HG02938 (cell line): ENCODE measurements at regions not wholly inside any gene's neighbourhood (a gene's known extent, or its start where the extent isn't known, plus 50 kb on each side); places are given as distances from the start of the nearest gene placed in this dataset.
"Not testable (repeated sequence)": the region's sequence is repeated elsewhere in the genome, so short reads cannot be mapped to it uniquely, and the experiment has no call there.

Source experiments
- ATAC-seq: cut with Tn5 transposase; IDR thresholded peaks from one replicate; pipeline ENCODE4 v1.9.1; 2021; ENCODE audit warnings: mild to moderate bottlenecking, moderate library complexity; ENCODE audit not compliant: unreplicated experiment

DNA sequence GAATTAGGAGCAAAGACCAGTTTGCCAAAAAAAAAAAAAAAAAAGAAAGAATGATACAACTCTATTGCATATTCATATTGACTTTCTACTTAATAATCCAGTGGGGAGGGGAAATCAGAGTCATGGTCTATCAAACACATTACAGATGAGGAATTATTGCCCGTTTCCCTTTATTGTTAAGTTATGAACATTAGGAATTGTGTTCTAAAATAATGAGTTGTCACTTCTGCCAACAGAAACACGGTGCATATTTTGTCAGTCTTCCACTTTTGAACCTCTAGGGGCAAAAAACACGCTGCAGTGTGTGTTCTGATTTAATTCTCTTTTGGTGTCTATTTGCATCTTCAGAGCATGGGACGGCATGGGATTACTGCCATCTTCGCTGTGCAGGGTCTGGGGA lies 115.7 kb upstream of the RHOBTB1 start:
- no peak for ATAC-seq

DNA sequence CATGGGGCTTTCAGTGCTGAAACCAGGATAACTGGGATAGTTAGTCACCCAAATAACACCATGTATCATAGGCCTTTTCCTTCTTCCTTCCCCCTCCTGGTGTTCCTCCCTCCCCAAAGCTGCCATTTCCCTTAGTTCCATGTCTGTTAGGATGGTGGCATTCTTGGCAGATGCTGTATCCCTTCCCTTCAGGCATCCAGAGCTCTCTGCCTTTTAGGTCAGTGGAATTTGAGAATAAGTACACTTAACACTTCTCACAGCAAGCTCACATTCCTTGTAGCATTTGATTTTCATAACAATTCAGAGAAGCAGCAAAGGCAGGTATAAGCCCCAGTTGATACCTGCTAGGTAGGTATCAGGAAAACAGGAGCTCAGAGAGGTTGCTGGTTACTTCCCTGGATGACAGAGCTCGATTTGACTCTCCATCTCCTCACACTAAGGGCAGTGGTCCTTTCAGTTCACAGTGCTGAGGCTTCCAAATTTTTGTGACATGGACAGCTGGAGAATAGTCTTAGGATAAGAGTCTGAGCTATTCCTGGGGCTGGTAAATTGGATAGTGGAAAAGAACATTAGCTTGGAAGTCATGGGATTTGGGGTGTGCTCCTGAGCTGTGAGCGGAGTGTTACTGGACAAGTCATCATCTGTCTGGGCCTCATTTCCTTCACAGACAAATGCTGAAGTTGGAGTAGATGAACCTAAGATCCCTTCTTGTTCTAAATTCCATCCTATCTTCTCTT lies 108.7 kb upstream of the RHOBTB1 start:
- ATAC-seq = no peak

DNA sequence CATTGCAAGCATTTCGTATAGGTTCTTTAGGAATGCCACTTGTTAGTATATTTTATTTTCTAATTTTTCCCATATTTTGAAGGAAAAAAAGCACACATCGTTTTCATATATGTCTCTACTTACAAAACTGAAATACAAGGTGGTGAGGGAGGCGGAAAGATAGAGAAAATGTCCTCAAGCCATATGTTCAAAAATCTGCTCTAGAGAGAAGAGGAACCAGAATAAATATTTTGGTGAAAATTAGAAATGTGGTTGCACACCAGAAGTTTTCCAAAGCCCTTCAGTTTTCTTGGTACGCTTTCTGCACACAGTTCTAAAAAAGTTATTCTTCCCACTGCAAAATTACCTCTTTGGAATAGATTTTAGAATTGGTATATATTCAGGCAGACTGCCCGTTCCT lies 107.4 kb upstream of the RHOBTB1 start:
- no peak for ATAC-seq

DNA sequence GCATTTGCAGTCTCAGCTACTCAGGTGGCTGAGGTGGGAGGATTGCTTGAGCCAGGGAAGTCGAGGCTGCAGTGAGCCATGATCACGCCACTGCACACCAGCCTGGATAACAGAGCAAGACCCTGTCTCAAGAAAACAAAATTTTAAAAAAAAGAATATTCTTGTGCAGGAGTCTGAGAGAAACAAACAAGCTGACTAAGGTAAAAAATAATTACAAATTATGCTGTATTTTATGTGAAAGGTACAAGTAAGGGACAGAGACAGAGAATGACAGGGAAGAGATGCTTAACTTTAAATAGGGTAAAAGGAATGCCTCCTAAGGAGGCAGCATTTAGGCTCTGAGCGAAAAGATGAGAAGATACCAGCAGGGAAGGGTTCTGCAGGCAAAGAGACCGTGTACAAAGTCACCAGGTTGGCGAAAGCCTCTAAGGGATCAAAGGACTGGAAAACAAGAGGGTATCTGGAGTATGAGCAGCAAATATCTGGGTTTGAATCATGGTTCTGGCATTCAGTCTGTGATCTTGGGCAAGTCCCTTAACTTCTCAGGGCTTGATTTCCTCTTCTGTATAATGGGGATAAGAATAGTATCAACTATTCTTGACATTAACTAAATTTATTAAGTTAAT lies 106.2 kb upstream of the RHOBTB1 start:
- no peak for ATAC-seq

DNA sequence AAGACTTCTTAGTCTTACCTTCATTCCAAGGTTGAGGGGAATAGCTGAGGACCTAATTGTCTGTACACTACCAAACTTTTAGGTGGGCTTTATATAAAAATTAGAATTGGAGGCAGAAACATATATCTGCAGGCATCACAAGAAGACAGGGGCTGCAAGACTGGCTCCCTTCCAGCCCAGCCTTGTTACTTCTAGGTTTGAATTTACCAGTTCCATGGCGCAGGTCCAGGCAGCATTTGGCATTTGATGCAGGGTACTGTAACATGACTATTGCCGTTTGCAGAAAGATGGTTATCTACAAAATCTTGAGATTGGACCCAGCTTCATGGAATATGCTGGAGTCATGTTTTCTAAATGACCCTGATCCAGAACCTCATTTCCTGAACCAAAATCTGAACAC lies 105.4 kb upstream of the RHOBTB1 start:
- ATAC-seq = no peak

DNA sequence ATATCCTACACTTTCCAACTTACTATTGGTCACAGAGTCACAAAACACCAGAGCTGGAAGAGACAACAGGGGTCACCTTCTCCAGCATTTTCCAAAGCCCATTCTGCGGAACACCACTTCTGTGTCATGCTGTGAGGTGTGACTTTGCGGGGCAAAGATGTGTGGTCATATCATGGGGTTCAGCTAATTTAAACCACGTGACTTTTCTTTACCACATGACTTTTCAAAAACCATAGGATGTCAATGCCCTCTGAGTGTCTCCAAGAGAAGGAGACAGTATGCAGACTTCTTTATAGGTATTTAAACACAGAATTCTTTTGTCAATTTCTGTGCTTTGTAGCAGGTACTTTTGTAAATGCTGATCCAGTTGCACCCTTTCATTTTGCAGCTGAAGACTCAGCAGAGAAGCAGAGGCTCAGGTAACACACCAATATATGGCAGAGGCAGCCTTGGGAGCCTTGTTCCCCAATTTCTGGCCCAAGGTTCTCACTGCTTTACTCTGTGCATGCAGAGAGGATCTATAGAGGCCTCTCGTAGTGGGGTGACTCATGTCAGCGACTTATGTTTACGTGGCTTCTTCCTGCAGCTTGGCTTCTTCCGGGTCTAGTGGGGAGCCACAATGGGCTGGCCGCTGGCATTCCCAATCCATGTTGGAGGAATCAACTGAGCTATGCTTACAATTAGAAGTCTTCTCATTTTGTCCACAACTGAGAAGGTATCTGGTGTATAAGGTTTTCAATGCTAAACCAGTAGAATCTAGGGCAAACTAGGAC lies 104.0 kb upstream of the RHOBTB1 start:
- ATAC-seq = no peak

DNA sequence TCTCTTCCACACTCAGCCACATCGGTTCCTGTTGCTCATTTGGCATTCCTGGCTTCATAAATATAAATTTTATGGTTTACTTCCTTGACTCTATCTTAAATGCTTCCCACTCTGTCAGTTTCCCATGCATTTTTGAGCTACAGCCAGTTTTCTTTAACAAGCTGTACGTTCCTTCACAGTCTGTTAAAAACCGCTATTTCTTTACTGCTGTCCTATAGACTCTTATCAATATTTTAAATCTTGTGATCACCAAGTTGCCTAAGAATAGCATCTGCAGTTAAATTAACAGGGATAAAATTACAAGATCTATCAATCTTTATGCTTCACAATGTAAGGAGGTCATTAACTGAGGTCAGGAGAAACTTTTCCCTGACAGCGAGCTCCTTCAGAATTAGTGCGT lies 103.1 kb upstream of the RHOBTB1 start:
- no peak for ATAC-seq

DNA sequence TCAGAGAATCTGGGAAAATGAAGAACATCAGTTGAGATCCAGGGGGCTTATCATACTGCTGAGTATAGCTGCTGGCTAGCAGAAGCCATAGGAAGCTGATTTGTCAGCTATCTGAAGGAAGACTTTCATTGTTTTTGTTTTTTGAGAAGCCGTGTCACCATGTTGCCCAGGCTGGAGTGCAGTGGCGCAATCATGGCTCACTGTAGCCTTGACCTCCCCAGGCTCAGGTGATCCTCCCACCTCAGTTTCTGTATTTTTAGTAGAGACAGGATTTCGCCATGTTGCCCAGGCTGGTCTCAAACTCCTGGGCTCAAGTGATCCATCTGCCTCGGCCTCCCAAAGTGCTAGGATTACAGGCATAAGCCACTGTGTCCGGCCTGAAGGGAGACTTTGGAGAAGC lies 101.5 kb upstream of the RHOBTB1 start:
- not testable (repeated sequence) for ATAC-seq

DNA sequence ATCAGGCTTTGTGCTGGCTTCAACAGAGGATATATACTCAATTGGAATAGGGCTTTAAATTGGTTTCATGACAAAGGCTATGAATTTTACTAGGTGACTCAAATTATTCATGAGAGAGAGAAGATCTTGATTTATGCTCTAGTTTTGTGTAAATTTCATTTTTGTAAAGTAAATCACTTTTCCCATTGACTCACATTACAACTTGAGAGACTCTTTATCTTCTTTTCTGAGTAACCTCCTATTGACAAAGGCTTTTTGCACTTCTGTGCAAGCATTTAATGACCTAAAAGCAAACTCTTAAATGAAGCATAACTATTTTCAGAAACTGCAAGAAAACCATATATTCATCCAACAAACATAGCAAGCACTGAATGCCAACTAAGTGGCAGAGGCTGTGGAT lies 98.5 kb upstream of the RHOBTB1 start:
- ATAC-seq = no peak

DNA sequence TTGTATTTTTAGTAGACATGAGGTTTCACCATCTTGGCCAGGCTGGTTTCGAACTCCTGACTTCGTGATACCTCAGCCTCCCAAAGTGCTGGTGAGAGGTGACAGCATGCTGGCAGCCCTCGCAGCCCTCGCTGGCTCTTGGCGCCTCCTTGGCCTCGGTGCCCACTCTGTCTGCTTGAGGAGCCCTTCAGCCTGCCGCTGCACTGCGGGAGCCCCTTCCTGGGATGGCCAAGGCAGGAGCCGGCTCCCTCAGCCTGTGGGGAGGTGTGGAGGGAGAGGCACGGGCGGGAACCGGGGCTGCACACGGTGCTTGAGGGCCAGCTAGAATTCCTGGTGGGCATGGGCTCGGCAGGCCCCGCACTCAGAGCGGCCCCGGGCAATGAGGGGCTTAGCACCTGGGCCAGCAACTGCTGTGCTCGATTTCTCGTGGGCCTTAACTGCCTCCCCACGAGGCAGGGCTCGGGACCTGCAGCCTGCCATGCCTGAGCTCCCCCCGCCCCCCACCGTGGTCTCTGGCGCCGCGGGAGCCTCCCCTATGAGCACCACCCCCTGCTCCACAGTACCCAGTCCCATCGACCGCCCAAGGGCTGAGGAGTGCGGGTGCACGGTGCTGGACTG lies 96.5 kb upstream of the RHOBTB1 start:
- no peak for ATAC-seq

DNA sequence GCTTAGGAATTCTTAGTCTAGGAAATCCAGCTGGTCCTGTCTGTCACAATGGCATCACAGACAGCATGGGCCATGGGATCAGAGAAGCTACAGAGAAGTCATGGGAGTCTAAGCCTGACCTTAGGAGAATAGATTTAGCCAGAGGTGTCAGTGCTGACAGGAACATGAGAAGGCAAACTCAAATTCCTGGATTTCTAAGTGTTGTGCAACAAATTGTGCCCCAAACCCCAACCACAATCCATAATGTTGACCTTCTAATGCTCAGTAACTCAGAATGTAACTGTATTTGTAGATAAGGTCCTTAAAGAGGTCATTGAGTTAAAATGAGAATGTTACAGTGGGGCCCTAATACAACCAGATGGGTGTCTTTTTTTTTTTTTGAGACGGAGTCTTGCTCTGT lies 95.9 kb upstream of the RHOBTB1 start:
- no peak for ATAC-seq

DNA sequence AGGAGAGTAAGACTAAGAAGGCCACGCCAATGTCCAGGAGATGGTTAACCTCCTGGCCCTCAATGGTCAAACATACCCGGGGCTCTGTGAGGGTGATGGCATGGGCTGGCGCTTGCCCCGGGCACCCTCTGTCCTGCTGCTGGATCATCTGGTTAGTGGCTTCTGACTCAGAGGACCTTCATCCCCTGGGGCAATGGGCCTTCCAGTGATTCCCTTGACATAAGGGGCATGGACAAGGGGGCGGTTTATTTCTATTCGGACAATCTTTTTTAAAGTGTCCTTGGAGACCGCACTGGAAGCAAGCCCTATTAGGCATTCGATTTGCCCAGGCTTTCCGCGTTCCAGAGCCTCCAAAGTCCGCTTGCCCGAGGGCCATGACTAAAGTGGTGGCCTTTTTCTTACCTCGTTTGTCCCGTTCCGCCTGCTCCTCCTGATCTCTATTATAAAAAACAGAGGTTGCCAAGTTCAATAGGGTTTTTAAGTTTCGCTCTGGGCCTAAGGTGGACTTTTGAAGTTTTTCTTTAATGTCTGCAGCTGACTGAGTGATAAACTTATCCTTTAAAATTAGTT lies 93.4 kb upstream of the RHOBTB1 start:
- ATAC-seq = not testable (repeated sequence)

DNA sequence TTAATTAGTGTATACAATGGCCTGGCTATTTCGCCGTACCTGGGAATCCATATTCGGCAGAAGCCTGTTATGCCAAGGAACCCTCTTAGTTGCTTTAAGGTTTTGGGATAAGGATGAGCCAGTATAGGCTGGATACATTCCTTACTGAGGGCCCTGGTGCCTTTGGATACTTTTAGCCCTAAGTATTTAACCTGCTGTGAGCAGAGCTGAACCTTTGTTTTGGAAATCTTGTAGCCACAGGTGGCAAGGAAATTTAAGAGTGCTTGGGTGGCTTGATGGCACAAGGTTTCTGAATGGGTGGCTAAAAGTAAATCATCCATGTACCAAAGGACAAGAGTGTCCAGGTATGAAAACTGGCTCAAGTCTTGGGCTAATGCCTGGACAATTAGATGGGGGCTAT lies 92.2 kb upstream of the RHOBTB1 start:
- ATAC-seq = not testable (repeated sequence)

DNA sequence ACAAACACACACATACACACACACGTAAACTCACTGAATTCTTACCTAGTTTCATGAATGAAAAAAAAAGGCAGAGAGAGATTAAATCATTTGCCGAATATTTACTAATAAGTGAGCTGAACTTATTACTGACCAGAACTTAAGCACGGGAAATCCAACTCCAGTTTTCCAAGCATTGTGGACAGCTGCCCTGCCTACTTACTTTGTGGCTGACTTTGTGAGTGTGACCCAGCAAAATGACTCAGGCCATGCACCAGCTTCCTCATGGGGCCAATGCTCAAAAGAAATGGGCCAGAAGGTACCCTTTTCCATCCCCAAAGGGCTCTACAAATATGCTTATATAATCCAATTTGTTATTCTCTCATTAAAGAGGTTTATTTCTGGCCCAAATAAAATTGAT lies 87.4 kb upstream of the RHOBTB1 start:
- no peak for ATAC-seq

DNA sequence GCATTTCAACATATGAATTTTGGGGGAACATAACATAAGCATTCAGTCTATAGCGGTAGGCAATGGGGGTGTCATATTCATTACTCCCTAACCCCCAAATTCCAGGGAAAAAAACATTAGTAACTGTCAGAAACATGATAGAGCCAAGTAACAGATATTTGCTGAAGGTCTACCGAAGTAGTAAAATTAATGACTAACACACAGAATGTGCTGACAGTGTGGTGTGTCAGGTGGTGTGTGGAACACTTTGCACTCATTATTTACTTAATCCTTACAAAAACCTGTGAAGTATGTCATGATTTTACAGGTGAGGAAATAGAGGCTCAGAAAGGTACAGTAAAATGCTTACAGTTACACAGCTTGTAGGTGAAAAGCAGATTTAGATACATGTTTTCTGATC lies 85.4 kb upstream of the RHOBTB1 start:
- ATAC-seq = no peak

DNA sequence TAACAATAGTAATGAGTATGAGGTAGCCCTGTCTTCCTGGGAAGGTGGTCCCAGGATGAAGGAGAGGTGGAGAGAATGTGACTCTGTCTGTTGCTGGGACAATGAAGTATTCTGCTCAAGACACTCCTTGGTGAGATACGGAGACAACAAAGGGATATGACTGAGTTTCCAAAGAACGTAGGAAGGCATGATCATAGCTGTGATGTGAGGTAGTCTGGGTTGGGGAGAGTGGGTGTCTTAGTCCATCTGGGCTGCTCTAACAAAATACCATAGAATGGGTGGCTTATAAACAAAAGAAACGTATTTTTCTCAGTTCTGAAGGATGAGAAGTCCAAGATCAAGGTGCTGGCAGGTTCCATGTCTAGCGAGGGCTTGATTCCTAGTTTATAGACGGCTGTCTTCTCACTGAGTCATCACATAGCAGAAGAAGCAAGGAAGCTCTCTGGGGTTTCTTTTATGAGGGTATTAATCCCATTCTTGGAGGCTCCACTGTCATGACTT lies 84.9 kb upstream of the RHOBTB1 start:
- ATAC-seq = no peak

DNA sequence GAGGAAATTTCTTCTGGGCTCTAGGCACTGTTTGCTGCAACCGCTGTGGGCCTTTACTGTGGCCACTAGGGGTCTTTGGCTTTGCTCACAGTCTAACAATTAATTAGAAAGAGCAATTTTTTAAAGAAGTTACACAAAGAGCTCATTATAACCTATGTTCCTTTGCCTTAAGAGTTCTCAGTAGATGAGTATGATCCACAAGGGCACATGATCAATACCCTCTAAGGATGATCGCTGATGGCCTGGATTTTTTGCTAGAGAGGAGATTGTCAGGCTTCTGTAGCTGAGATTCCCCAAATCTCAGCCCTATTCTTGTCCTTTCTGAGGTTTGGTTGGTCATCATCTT lies 80.8 kb upstream of the RHOBTB1 start:
- peak; percentile 50 for ATAC-seq

DNA sequence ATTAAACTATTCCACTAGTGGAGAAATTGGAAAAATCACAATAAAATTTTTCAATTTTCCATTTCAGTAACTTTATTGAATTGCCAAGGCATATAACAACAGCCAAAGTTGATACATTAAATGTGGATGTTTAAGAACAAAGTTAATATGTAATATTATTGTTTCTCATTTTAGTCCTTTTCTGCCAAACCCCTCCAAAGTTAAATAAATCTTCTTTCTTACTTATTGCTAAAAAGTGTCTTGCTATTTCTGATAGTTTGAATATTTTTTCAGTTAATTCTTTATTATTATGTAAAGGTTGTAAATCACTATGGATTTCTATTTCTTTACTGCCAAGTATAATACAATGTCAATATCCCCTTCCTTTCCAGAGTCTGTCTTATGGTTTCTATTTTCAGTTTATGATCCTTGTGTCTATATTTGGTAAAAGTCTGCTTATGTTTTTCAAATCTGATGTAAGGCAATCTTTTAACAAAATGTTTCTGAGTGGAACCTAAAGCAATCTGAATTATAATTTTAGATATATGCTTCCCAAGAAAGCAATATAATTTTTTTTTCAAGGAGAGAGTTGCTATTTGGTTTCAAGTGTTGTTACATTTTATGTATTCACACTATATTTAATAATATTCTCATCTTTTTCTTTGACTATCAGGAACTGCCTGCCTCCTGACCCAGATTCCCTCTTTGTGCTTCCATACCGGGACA lies 80.3 kb upstream of the RHOBTB1 start:
- ATAC-seq = no peak

DNA sequence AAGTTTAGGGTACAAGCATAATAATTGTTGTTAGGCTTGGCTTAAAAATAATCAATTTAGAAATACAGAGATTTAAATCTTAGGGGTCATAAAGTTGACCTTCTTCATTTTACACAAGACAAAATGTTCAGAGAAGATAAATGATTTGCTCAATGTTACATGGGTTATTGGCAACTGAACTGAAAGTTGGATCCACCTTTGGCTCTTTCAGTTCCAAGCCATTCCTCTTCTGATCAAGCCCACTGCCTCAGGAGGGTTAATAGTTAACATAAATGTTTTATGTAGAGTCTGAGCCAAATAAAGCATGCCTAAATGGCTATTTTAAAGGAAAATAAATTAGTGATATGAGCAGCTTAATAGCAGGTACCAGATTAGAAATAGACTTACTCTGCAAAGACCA lies 79.1 kb upstream of the RHOBTB1 start:
- ATAC-seq = no peak

DNA sequence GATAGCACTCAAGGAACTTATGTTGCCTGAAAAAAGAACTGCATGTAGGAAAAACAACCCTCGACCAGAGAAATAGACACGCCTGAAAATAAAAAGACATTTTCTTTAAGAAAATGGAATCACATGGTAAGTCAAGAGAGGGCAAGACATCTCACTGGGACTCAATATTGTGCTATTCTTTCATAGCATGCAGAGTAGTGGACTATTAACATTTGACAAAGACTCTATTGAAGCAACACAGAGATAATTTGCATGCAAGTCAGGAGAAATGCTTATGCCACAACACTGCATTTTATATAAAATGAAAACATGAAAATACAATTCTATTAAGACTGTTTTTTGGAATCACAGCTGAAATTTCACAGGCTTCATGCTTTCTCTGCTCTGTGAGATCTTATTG lies 77.9 kb upstream of the RHOBTB1 start:
- ATAC-seq = no peak
